SK-N-SH treated with all-trans-retinoic acid at 6 μM for 48 hours (cell line): ENCODE measurements at regions not wholly inside any gene's neighbourhood (a gene's known extent, or its start where the extent isn't known, plus 50 kb on each side); places are given as distances from the start of the nearest gene placed in this dataset.

Experiments used
- ATAC-seq: fragments of 200-7000 bp; cut with Tn5 transposase; 3 replicates; pipeline ENCODE4 v1.9.1; 2020; ENCODE audit warnings: mild to moderate bottlenecking, moderate library complexity
- ARNTL ChIP-seq: fragments of 450-650 bp; formaldehyde crosslinking; IDR thresholded peaks from 2 replicates; pipeline ENCODE4 v1.5.0; 2020; ENCODE audit warnings: low read depth, mild to moderate bottlenecking, moderate library complexity, borderline replicate concordance
- BACH2 ChIP-seq: fragments of 250-450 bp; sonication (Bioruptor Pico); IDR thresholded peaks from 2 replicates; pipeline ENCODE4 v1.9.0; 2021; ENCODE audit warnings: mild to moderate bottlenecking, borderline replicate concordance
- ESRRG ChIP-seq: fragments of 250-450 bp; sonication (Bioruptor Pico); IDR thresholded peaks from 2 replicates; pipeline ENCODE4 v1.6.1; 2021; ENCODE audit warnings: mild to moderate bottlenecking
- GLIS3 ChIP-seq: fragments of 250-450 bp; sonication (Bioruptor Pico); IDR thresholded peaks from 2 replicates; pipeline ENCODE4 v1.5.0; 2020; ENCODE audit warnings: mild to moderate bottlenecking, moderate library complexity
- ISL1 ChIP-seq: fragments of 250-450 bp; sonication (Bioruptor Pico); IDR thresholded peaks from 2 replicates; pipeline ENCODE4 v2.1.2; 2022; ENCODE audit warnings: mild to moderate bottlenecking, moderate library complexity
- PATZ1 ChIP-seq: fragments of 250-450 bp; sonication (Bioruptor Pico); IDR thresholded peaks from 2 replicates; pipeline ENCODE4 v1.8.0; 2020; ENCODE audit warnings: mild to moderate bottlenecking, moderate library complexity, borderline replicate concordance
- PPARA ChIP-seq: fragments of 250-450 bp; sonication (Bioruptor Pico); IDR thresholded peaks from 2 replicates; pipeline ENCODE4 v1.5.0; 2020; ENCODE audit warnings: mild to moderate bottlenecking, borderline replicate concordance
- RARB ChIP-seq: fragments of 250-450 bp; sonication (Bioruptor Pico); IDR thresholded peaks from 2 replicates; pipeline ENCODE4 v1.8.0; 2021; ENCODE audit warnings: mild to moderate bottlenecking, moderate library complexity
- SNAI2 ChIP-seq: fragments of 250-450 bp; sonication (Bioruptor Pico); IDR thresholded peaks from 2 replicates; pipeline ENCODE4 v1.5.0; 2020; ENCODE audit warnings: mild to moderate bottlenecking, moderate library complexity
- TOX ChIP-seq: fragments of 250-450 bp; sonication (Bioruptor Pico); IDR thresholded peaks from 2 replicates; pipeline ENCODE4 v1.8.0; 2021; ENCODE audit warnings: mild to moderate bottlenecking, moderate library complexity, borderline replicate concordance
- ZC3H10 ChIP-seq: fragments of 250-450 bp; sonication (Bioruptor Pico); IDR thresholded peaks from 2 replicates; pipeline ENCODE4 v1.5.1; 2021; ENCODE audit warnings: mild to moderate bottlenecking, moderate library complexity
- ZFP3 ChIP-seq: fragments of 250-450 bp; sonication (Bioruptor Pico); IDR thresholded peaks from 2 replicates; pipeline ENCODE4 v1.5.0; 2020; ENCODE audit warnings: mild to moderate bottlenecking, moderate library complexity
- ZFP30 ChIP-seq: fragments of 450-650 bp; formaldehyde crosslinking; IDR thresholded peaks from 2 replicates; pipeline ENCODE4 v1.5.0; 2022; ENCODE audit warnings: mild to moderate bottlenecking, moderate library complexity
- ZNF70 ChIP-seq: fragments of 450-650 bp; formaldehyde crosslinking; IDR thresholded peaks from 2 replicates; pipeline ENCODE4 v1.5.0; 2020; ENCODE audit warnings: mild to moderate bottlenecking, moderate library complexity
- ZNF8 ChIP-seq: fragments of 450-650 bp; formaldehyde crosslinking; IDR thresholded peaks from 2 replicates; pipeline ENCODE4 v1.5.0; 2020; ENCODE audit warnings: mild to moderate bottlenecking, moderate library complexity
- TF ChIP-seq, protein P1 (sequence below): fragments of 250-450 bp; sonication (Bioruptor Pico); IDR thresholded peaks from 2 replicates; pipeline ENCODE4 v1.5.1; 2021; ENCODE audit warnings: mild to moderate bottlenecking, moderate library complexity
- TF ChIP-seq, protein P2 (sequence below): fragments of 250-450 bp; sonication (Bioruptor Pico); IDR thresholded peaks from 2 replicates; pipeline ENCODE4 v1.5.1; 2020; ENCODE audit warnings: low read depth, mild to moderate bottlenecking, moderate library complexity
- TF ChIP-seq, protein P3 (sequence below): fragments of 250-450 bp; sonication (Bioruptor Pico); IDR thresholded peaks from 2 replicates; pipeline ENCODE4 v1.5.0; 2020; ENCODE audit warnings: mild to moderate bottlenecking, moderate library complexity
- TF ChIP-seq, protein P4 (sequence below): fragments of 250-450 bp; sonication (Bioruptor Pico); IDR thresholded peaks from 2 replicates; pipeline ENCODE4 v1.8.0; 2021; ENCODE audit warnings: low read depth, mild to moderate bottlenecking, moderate library complexity, borderline replicate concordance

GRCh38 chr16:86216591-86216990, 293.7 kb upstream of the FOXF1 start:
- TF ChIP-seq GLIS3 (CRISPR knock-in tag), result no peak
- no peak for TF ChIP-seq ISL1 (CRISPR knock-in tag)
- no peak for TF ChIP-seq ZC3H10 (CRISPR knock-in tag)
- ATAC-seq, result no peak

DNA sequence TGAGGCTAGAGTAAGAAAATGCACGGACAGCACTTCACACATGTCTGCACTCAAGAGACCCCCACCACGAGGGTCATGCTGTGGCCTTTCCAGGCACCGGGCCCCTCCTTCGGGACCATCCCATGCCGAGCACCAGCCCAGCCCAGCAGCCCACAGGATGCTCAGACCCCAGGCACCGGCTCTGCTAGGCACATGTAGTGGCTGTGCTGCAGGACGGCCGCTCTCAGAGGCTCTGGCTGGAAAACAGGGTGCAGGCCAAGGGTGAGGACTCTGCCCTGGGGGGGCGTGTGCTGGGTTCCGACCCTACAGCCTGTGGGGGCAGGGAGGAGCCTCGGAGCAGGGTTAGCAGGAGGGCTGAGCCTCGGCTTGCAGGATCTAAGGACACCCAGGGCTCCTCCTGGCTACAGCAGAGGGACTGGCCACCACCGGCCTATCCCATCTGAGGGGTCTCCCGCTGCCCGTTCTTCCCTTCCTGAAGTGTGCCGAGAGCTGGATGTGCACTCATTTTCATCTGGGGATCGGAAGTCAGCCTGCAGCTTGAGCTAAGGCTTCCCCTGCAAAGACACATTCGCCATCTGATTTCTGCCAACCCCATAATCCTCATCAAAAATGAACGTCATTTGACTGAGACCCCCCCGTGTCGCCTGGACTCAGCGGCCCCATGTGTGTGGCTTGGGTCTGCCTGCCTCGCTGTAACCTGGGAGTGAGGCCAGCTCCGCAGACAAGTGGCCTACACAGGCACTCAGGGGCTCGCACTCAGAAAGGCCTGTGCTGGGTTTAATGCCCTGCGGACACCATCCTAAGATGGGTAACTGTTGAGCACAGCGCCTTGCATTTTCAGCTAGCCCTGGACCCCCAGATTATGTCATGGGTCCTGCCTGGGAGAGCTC, 293.1 kb upstream of the FOXF1 start:
- TF ChIP-seq, protein P1, sequence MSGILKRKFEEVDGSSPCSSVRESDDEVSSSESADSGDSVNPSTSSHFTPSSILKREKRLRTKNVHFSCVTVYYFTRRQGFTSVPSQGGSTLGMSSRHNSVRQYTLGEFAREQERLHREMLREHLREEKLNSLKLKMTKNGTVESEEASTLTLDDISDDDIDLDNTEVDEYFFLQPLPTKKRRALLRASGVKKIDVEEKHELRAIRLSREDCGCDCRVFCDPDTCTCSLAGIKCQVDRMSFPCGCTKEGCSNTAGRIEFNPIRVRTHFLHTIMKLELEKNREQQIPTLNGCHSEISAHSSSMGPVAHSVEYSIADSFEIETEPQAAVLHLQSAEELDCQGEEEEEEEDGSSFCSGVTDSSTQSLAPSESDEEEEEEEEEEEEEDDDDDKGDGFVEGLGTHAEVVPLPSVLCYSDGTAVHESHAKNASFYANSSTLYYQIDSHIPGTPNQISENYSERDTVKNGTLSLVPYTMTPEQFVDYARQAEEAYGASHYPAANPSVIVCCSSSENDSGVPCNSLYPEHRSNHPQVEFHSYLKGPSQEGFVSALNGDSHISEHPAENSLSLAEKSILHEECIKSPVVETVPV (CRISPR knock-in tag), result no peak
- no peak for TF ChIP-seq BACH2
- no peak for TF ChIP-seq ESRRG
- no peak for TF ChIP-seq ZC3H10 (CRISPR knock-in tag)
- no peak for TF ChIP-seq ISL1 (CRISPR knock-in tag)
- no peak for TF ChIP-seq ZNF70
- TF ChIP-seq ZFP30 (CRISPR knock-in tag), result no peak
- no peak for TF ChIP-seq PATZ1 (CRISPR knock-in tag)
- no peak for TF ChIP-seq PPARA (CRISPR knock-in tag)
- TF ChIP-seq TOX (CRISPR knock-in tag), result no peak
- TF ChIP-seq, protein P2, sequence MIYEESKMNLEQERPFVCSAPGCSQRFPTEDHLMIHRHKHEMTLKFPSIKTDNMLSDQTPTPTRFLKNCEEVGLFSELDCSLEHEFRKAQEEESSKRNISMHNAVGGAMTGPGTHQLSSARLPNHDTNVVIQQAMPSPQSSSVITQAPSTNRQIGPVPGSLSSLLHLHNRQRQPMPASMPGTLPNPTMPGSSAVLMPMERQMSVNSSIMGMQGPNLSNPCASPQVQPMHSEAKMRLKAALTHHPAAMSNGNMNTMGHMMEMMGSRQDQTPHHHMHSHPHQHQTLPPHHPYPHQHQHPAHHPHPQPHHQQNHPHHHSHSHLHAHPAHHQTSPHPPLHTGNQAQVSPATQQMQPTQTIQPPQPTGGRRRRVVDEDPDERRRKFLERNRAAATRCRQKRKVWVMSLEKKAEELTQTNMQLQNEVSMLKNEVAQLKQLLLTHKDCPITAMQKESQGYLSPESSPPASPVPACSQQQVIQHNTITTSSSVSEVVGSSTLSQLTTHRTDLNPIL (CRISPR knock-in tag), result no peak
- TF ChIP-seq, protein P3, sequence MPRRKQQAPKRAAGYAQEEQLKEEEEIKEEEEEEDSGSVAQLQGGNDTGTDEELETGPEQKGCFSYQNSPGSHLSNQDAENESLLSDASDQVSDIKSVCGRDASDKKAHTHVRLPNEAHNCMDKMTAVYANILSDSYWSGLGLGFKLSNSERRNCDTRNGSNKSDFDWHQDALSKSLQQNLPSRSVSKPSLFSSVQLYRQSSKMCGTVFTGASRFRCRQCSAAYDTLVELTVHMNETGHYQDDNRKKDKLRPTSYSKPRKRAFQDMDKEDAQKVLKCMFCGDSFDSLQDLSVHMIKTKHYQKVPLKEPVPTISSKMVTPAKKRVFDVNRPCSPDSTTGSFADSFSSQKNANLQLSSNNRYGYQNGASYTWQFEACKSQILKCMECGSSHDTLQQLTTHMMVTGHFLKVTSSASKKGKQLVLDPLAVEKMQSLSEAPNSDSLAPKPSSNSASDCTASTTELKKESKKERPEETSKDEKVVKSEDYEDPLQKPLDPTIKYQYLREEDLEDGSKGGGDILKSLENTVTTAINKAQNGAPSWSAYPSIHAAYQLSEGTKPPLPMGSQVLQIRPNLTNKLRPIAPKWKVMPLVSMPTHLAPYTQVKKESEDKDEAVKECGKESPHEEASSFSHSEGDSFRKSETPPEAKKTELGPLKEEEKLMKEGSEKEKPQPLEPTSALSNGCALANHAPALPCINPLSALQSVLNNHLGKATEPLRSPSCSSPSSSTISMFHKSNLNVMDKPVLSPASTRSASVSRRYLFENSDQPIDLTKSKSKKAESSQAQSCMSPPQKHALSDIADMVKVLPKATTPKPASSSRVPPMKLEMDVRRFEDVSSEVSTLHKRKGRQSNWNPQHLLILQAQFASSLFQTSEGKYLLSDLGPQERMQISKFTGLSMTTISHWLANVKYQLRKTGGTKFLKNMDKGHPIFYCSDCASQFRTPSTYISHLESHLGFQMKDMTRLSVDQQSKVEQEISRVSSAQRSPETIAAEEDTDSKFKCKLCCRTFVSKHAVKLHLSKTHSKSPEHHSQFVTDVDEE, result no peak
- TF ChIP-seq, protein P4, sequence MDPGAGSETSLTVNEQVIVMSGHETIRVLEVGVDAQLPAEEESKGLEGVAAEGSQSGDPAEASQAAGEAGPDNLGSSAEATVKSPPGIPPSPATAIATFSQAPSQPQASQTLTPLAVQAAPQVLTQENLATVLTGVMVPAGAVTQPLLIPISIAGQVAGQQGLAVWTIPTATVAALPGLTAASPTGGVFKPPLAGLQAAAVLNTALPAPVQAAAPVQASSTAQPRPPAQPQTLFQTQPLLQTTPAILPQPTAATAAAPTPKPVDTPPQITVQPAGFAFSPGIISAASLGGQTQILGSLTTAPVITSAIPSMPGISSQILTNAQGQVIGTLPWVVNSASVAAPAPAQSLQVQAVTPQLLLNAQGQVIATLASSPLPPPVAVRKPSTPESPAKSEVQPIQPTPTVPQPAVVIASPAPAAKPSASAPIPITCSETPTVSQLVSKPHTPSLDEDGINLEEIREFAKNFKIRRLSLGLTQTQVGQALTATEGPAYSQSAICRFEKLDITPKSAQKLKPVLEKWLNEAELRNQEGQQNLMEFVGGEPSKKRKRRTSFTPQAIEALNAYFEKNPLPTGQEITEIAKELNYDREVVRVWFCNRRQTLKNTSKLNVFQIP (CRISPR knock-in tag), result no peak
- no peak for ATAC-seq

DNA sequence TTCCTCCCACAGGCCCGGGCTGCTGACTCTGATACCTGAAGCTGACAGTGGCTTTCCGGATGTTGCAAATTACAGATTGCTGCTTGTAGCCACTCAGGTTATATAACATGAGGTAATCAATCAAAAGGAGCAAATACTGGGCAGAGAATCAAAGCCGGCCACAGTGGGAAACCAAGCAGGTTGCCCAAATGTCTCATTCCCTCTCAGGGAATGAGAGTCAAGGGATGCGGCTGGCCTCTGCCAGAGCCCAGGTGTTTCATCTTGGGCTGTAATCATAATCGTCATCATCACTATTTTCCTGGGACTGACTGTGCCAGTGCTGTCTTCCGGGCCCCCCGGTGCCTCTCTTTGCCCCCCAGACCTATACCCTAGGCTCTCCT, 292.4 kb upstream of the FOXF1 start:
- TF ChIP-seq, protein P4 (CRISPR knock-in tag), result no peak
- no peak for TF ChIP-seq ZFP3 (CRISPR knock-in tag)
- TF ChIP-seq TOX (CRISPR knock-in tag), result no peak
- no peak for TF ChIP-seq ZC3H10 (CRISPR knock-in tag)
- no peak for TF ChIP-seq ZNF8 (CRISPR knock-in tag)
- TF ChIP-seq RARB (CRISPR knock-in tag), result no peak
- TF ChIP-seq, protein P1 (CRISPR knock-in tag), result no peak
- TF ChIP-seq, protein P2 (CRISPR knock-in tag), result no peak
- TF ChIP-seq SNAI2 (CRISPR knock-in tag), result no peak
- no peak for TF ChIP-seq GLIS3 (CRISPR knock-in tag)
- TF ChIP-seq ARNTL (CRISPR knock-in tag), result no peak
- no peak for ATAC-seq
